ENCODE measurements at regions not wholly inside any gene's neighbourhood (a gene's known extent, or its start where the extent isn't known, plus 50 kb on each side); places are given as distances from the start of the nearest gene placed in this dataset.
"Not testable (repeated sequence)": the region's sequence is repeated elsewhere in the genome, so short reads cannot be mapped to it uniquely, and the experiment has no call there.

DNA sequence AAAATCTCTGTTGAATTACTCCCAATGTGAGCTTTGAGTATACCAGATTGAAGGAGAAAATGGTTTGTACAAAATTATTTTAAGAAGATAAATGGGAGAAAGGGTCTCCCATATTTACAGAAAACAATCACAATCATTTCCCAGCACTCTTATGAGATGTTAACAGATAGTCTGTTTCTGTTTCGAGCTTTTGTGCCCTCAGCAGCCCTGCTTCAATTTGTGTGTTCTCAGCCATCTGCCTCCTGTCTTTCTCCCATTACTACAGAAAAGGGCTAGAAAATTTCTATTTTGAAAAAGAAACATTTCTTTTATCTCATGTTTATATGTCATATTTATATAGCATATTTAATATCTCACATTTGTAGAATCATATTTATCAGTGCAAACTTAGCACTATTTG lies 498.4 kb downstream of the TTLL7 start:
- no peak for DNase-seq
- no peak for ATAC-seq
- intact Hi-C loops (cut with DNase I, micrococcal nuclease) = no loop called here

GRCh38 chr1:83499998-83500397 lies 498.9 kb downstream of the TTLL7 start:
- intact Hi-C loops (cut with DNase I, micrococcal nuclease) = no loop called here
- DNase-seq = no peak
- ATAC-seq = no peak

GRCh38 chr1:83497563-83497962 lies 501.4 kb downstream of the TTLL7 start:
- DNase-seq (no peak), ATAC-seq (no peak)
- intact Hi-C loops (cut with DNase I, micrococcal nuclease) = no loop called here

- DNase-seq = no peak
- intact Hi-C loops (cut with DNase I, micrococcal nuclease) = no loop called here
- ATAC-seq = no peak
Observed at GRCh38 chr1:83495560-83495959, 503.4 kb downstream of the TTLL7 start.

- DNase-seq = no peak
- intact Hi-C loops (cut with DNase I, micrococcal nuclease) = no loop called here
- ATAC-seq = no peak
Observed at GRCh38 chr1:83493633-83494032, 505.3 kb downstream of the TTLL7 start.

GRCh38 chr1:83491930-83492329 lies 507.0 kb downstream of the TTLL7 start:
- intact Hi-C loops (cut with DNase I, micrococcal nuclease) = no loop called here
- DNase-seq = no peak
- ATAC-seq = no peak

- DNase-seq (no peak), ATAC-seq (no peak)
- intact Hi-C loops (cut with DNase I, micrococcal nuclease) = no loop called here
Observed at GRCh38 chr1:83490988-83491387, 507.9 kb downstream of the TTLL7 start.

GRCh38 chr1:83488105-83488504 lies 510.8 kb downstream of the TTLL7 start:
- intact Hi-C loops (cut with DNase I, micrococcal nuclease); ATAC-seq; DNase-seq: not testable (repeated sequence)

DNA sequence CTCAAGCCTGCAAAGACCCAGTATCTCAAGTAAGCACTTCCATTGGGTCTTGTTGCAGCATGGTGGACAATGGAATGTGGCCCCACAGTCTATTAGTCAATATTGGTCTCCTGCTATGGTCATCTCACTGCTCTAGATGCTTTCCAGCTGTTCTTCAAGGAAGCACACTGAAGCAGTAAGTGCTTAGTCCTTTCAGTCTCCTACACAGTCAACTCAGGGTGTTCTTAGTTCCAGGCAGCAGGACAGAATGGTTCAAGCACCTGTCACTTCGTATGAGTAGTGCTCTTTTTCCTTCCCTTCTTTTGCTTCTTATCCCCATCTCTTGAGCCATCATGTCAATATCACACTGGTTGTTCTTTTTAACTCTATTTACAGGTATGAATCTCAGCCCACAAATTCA lies 511.5 kb downstream of the TTLL7 start:
- DNase-seq; intact Hi-C loops (cut with DNase I, micrococcal nuclease); ATAC-seq: not testable (repeated sequence)

DNA sequence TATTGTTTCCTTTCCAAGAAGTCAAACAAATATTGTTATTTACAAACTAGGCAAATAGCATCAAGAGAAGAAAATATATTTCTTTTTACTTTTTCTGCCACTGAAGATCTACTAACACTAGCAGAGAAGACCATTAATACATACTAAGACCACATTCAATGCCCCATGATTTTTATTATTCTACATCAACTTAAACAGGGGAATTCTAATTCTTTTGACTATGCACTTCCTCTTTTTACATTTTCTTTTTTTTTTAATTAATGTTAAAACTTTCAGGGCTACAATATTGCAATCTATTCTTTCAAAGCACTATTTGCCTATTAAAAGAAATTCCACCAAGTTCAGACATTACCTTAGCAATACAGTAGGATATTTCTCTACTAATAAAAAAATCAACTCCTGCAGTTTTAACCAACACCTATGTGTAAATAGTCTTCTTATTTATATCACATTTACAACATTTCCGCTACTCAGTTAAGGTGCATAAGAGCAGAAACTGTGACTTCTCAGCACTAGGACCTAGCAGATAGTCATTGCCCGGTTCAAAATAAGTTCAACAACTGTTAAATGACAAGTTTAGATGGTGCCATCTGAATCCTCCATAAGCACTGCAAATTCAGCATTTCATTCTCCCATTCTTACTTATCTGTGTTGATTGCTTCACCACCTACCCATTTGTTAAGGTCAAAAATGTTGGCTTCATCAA lies 513.5 kb downstream of the TTLL7 start:
- ATAC-seq; DNase-seq; intact Hi-C loops (cut with DNase I, micrococcal nuclease): not testable (repeated sequence)

GRCh38 chr1:83481284-83481683 lies 517.6 kb downstream of the TTLL7 start:
- ATAC-seq; intact Hi-C loops (cut with DNase I, micrococcal nuclease); DNase-seq: not testable (repeated sequence)

DNA sequence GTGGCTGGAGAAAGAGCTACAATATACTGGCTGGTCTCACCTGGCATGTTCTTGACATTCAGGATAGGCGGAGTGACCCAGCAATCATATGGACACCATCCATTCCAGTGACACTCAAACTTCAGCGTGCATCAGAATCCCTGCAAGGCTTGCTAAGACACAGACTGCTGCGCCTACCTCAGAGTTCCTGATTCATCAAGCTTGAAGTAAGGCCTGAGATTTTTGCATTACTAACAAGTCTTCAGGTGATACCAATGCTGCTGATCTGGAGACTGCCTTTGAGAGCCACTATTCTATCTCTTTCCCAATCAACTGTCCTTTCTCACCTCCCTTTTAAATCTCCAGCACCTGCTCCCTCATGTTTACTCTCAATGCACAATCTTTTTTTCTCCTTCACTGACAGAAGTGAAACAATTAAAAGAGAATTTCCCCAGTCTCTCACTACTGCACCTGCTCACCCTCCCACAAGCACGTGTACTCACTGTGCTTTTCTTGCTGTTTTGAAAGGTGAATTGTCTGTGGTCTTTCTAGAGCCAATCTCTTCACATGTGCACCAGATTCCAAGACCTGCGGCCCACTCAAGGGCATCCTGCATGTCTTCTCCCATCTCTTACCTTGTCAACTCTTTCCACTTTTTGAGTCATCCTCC lies 519.2 kb downstream of the TTLL7 start:
- DNase-seq; intact Hi-C loops (cut with DNase I, micrococcal nuclease); ATAC-seq: not testable (repeated sequence)

- ATAC-seq; intact Hi-C loops (cut with DNase I, micrococcal nuclease): not testable (repeated sequence)
Observed at GRCh38 chr1:83478127-83478526, 520.8 kb downstream of the TTLL7 start.

DNA sequence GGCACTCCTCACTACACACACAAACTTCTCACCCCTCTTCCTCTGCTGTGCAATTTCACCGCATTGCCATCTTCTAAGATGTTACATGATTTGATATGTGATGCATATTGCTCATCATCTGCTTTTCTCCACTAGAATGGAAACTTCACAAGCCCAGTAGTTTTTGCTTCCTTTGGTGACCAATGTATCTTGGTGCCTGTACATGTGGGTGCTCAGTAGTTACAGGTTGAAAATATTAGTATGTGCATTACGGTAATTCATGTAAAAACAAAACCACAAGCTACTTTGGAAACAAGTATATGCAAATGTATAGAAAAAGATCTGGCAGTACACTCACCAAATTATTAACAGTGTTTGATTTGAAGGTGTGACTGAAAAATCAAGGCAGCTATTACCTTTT lies 522.4 kb downstream of the TTLL7 start:
- DNase-seq; ATAC-seq; intact Hi-C loops (cut with DNase I, micrococcal nuclease): not testable (repeated sequence)

More at GRCh38 chr1:83478127-83478526, 520.8 kb downstream of the TTLL7 start:
- not testable (repeated sequence) for DNase-seq

DNA sequence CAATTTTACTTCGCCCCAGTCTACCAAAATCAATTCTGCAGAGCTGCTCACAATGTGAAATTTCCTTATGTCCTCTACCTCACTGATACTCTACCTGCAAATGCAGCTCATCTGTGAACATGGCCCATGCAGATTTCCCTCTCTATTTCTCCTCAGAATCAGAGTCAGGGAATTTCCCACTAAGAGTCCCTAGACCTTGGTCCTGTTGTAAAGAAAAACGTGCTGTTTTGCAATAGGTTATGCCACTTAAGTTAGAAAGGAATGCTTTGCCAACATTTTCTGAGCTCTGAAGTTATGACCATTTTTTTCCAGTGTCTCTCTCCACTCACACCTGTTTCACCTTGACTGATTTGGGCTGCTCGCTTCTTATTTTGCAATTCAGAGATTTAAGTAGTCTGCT lies 524.0 kb downstream of the TTLL7 start:
- intact Hi-C loops (cut with DNase I, micrococcal nuclease); DNase-seq; ATAC-seq: not testable (repeated sequence)

- ATAC-seq; intact Hi-C loops (cut with DNase I, micrococcal nuclease); DNase-seq: not testable (repeated sequence)
Observed at GRCh38 chr1:83473986-83474385, 524.9 kb downstream of the TTLL7 start.

DNA sequence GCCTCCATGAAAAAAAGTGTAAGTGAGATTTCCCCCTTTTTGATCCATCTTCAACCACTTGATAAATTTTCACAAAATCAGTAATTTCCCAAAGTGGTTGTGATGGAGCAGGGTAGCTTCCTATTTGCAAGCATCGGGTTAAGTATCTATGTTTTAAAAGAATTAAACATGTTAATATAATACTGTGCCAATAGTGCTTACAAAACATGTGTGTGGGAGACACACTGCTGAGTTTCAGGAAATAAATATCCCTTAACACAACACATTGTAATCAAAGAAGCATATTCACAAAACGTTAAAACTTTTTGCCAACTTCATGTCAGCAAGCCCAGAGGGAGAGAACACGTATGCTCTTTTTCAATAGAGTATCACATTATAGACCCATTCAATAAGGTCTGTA lies 526.9 kb downstream of the TTLL7 start:
- DNase-seq; ATAC-seq; intact Hi-C loops (cut with DNase I, micrococcal nuclease): not testable (repeated sequence)

DNA sequence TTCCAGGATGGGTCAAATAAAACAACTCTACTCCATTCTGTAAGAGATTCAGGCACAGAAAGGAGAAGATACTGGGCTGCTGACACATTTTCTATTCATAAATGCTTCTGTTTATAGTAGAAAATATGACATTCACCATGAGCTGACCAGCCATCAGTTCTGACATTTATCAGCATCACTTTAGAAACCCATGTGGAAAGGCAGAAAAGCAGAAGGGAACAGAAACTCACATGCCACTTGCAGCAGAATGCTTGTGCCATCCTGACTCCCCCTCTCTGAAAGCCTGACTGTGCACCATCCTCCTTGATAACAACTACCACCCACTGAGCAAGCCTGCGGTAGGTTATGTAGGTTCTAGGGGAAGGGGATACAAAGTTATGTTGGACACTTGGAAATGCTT lies 527.7 kb downstream of the TTLL7 start:
- intact Hi-C loops (cut with DNase I, micrococcal nuclease); ATAC-seq; DNase-seq: not testable (repeated sequence)

DNA sequence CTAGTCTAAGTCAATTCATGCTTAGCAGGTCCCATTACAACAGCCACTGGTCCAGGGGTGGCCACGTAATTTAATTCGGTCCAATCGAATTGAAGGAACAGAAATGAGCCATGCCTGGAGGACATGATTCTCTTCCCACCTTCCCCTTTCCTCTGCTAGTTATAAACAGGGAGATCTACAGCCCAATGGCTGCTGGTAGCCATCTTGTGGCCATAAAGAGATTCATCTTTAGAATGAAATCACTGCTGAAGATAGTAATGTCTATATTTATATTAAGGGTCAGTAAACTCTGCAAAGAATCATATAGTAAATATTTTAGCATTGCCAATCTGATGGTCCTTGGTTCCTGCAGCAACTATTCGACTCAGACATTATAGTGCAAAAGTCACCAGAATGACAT lies 530.6 kb downstream of the TTLL7 start:
- not testable (repeated sequence) for ATAC-seq, DNase-seq

GRCh38 chr1:83457735-83458248 lies 541.1 kb downstream of the TTLL7 start:
- not testable (repeated sequence) for ATAC-seq, DNase-seq
- intact Hi-C loops (cut with DNase I, micrococcal nuclease) = loop anchor here in 1 of 2 donors (10.0 kb wide), 1 partner anchor 77 kb away; no protein-coding TSS in a partner anchor

More for the DNA sequence above, 530.6 kb downstream of the TTLL7 start:
- intact Hi-C loops (cut with DNase I, micrococcal nuclease) = not testable (repeated sequence)

Data from left colon (tissue), 2 donors.